GM10266 (cell line): ENCODE measurements at regions not wholly inside any gene's neighbourhood (a gene's known extent, or its start where the extent isn't known, plus 50 kb on each side); places are given as distances from the start of the nearest gene placed in this dataset.

Source experiments
- DNase-seq: peaks from one replicate; pipeline ENCODE4 v3.0.0; 2012; ENCODE audit errors: extremely low spot score
- CTCF ChIP-seq: IDR thresholded peaks from 2 replicates; pipeline ENCODE4 v1.5.1; 2012; ENCODE audit warnings: mild to moderate bottlenecking, low read depth; ENCODE audit not compliant: control insufficient read depth, insufficient read depth; ENCODE audit errors: missing control alignments

- no peak for TF ChIP-seq CTCF
- no peak for DNase-seq
These were observed 1022.1 kb downstream of the CDH18 start for GRCh38 chr5:18965893-18966292.

GRCh38 chr5:18967637-18968036 is 1020.4 kb downstream of the CDH18 start:
- TF ChIP-seq CTCF: no peak
- no peak for DNase-seq

- no peak for DNase-seq
- TF ChIP-seq CTCF: no peak
These were observed 1019.0 kb downstream of the CDH18 start for GRCh38 chr5:18968966-18969365.

DNA sequence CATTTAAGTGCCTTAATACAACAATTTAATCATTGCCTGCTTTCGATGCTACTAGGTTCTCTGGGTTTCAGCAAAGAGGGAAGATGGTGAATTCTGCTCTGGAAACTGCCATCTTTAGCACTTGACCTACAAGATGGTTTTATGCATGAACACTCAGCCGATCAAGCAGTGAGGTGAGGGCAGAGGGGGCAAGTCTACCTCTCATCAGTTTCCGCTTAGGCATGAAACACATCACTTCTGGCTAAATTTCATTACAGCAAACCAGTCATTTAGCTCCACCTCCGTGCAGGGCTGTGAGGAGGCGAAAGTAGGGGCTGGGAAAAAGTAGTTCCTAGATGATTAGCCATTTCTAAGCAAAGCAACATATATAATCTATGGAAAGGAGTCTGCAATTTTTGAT is 1018.0 kb downstream of the CDH18 start:
- DNase-seq: no peak
- TF ChIP-seq CTCF: no peak

DNA sequence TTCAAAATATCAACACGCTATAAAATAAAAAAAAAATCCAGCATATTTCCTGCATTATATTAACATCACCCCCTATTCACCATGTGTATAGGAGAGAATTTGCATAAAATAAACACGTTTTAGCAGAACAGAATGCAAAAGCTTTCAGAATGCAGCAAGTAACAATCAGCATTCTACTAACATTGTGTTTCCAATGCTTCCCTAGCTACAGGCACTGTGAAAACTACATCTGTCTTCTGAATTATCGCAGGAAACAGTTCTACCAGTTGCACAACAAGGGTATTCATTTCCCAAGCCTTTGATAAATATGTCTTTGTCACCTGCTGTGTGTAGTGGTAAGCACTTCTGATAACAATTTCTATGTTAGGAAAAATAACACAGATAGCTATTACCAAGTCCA is 1015.8 kb downstream of the CDH18 start:
- DNase-seq: no peak
- TF ChIP-seq CTCF: no peak

- DNase-seq: no peak
- no peak for TF ChIP-seq CTCF
These were observed 1012.4 kb downstream of the CDH18 start for GRCh38 chr5:18975624-18976023.

GRCh38 chr5:18977880-18978279 is 1010.1 kb downstream of the CDH18 start:
- TF ChIP-seq CTCF: no peak
- DNase-seq: no peak
